HEK293 (cell line): ENCODE measurements at regions not wholly inside any gene's neighbourhood (a gene's known extent, or its start where the extent isn't known, plus 50 kb on each side); places are given as distances from the start of the nearest gene placed in this dataset.

Experiments
- CTCF ChIA-PET: fragments of 350-600 bp; formaldehyde crosslinking; extraction: SDS; loops from one replicate; lab custom pipeline; 2021; ENCODE audit warnings: antibody characterized with exemption; lab: Yijun Ruan, JAX
- POLR2A ChIA-PET: fragments of 300-600 bp; formaldehyde crosslinking; extraction: SDS; loops from one replicate; lab custom pipeline; 2020; ENCODE audit warnings: antibody characterized with exemption, inconsistent platforms; lab: Yijun Ruan, JAX
- H3K27ac ChIP-seq: fragments of 200-500 bp; sonication (Bioruptor generic); 2 replicates; pipeline ENCODE4 v1.5.1; 2014; ENCODE audit warnings: low read depth, low read length, control low read depth, inconsistent platforms; ENCODE audit errors: extremely low read depth
- H3K36me3 ChIP-seq, 2 experiments: fragments of 200-500 bp in 1 of 2; sonication (Bioruptor generic) in 1 of 2; 1 replicate in 1 of 2; 2 replicates in 1 of 2; pipeline ENCODE4 v1.5.1; 2014 to 2017; ENCODE audit warnings: inconsistent platforms in 2 of 2, low read length in 2 of 2; ENCODE audit not compliant: control insufficient read depth in 2 of 2, insufficient read depth in 1 of 2
- H3K4me1 ChIP-seq: fragments of 200-500 bp; sonication (Bioruptor generic); 2 replicates; pipeline ENCODE4 v1.5.1; 2014; ENCODE audit warnings: mild to moderate bottlenecking, low read length, inconsistent platforms; ENCODE audit not compliant: control insufficient read depth, insufficient read depth
- H3K4me3 ChIP-seq: 2 replicates; pipeline ENCODE4 v1.5.1; 2011; ENCODE audit warnings: low read depth, mild to moderate bottlenecking, control low read depth, low read length, moderate library complexity
- H3K9me3 ChIP-seq: fragments of 200-500 bp; sonication (Bioruptor generic); 2 replicates; pipeline ENCODE4 v1.5.1; 2014; ENCODE audit warnings: low read depth, low read length, inconsistent platforms; ENCODE audit not compliant: control insufficient read depth, insufficient read depth
- BCL11A ChIP-seq: fragments of 450-650 bp; formaldehyde crosslinking; IDR thresholded peaks from 2 replicates; pipeline ENCODE4 v1.5.1; 2016; ENCODE audit warnings: low read depth, missing biosample characterization, missing genetic modification characterization
- FEZF1 ChIP-seq: fragments of 450-650 bp; formaldehyde crosslinking; IDR thresholded peaks from 2 replicates; pipeline ENCODE4 v1.5.1; 2016; ENCODE audit warnings: missing biosample characterization, missing genetic modification characterization
- IKZF3 ChIP-seq: fragments of 450-650 bp; IDR thresholded peaks from 2 replicates; pipeline ENCODE4 v1.5.0; 2018; ENCODE audit warnings: missing biosample characterization, mild to moderate bottlenecking, missing genetic modification characterization, moderate library complexity
- MEIS1 ChIP-seq: sonication (generic); formaldehyde crosslinking; IDR thresholded peaks from 2 replicates; pipeline ENCODE4 v1.8.1; 2022; ENCODE audit warnings: missing genetic modification reagents, mild to moderate bottlenecking, borderline replicate concordance
- PRDM1 ChIP-seq: fragments of 450-650 bp; formaldehyde crosslinking; IDR thresholded peaks from 2 replicates; pipeline ENCODE4; 2016; ENCODE audit warnings: missing biosample characterization, missing genetic modification characterization
- SCRT2 ChIP-seq: fragments of 450-650 bp; formaldehyde crosslinking; IDR thresholded peaks from 2 replicates; pipeline ENCODE4 v1.5.1; 2016; ENCODE audit warnings: missing biosample characterization, missing genetic modification characterization
- SETDB1 ChIP-seq: IDR thresholded peaks from one replicate; pipeline ENCODE4 v1.6.1; 2017; ENCODE audit warnings: mild to moderate bottlenecking, low read length, moderate library complexity, mixed read lengths; ENCODE audit not compliant: insufficient read length
- SP7 ChIP-seq: fragments of 450-650 bp; formaldehyde crosslinking; IDR thresholded peaks from 2 replicates; pipeline ENCODE4 v1.5.1; 2016; ENCODE audit warnings: missing biosample characterization, missing genetic modification characterization
- ZFP3 ChIP-seq: fragments of 450-650 bp; formaldehyde crosslinking; IDR thresholded peaks from 2 replicates; pipeline ENCODE4 v1.5.1; 2016; ENCODE audit warnings: low read depth, missing biosample characterization, missing genetic modification characterization
- ZNF132 ChIP-seq: fragments of 450-650 bp; formaldehyde crosslinking; IDR thresholded peaks from 2 replicates; pipeline ENCODE4 v1.5.1; 2017; ENCODE audit warnings: missing biosample characterization, missing genetic modification characterization, borderline replicate concordance
- ZNF169 ChIP-seq: fragments of 450-650 bp; formaldehyde crosslinking; IDR thresholded peaks from 2 replicates; pipeline ENCODE4 v1.5.1; 2016; ENCODE audit warnings: missing biosample characterization, missing genetic modification characterization
- ZNF23 ChIP-seq: fragments of 450-650 bp; formaldehyde crosslinking; IDR thresholded peaks from 2 replicates; pipeline ENCODE4 v1.5.1; 2016; ENCODE audit warnings: missing biosample characterization, missing genetic modification characterization, borderline replicate concordance
- ZNF335 ChIP-seq: fragments of 450-650 bp; formaldehyde crosslinking; conservative IDR thresholded peaks from 2 replicates; pipeline ENCODE4 v1.5.1; 2016; ENCODE audit warnings: missing biosample characterization, missing genetic modification characterization
- ZNF350 ChIP-seq: fragments of 450-650 bp; formaldehyde crosslinking; IDR thresholded peaks from 2 replicates; pipeline ENCODE4 v1.5.0; 2017; ENCODE audit warnings: missing biosample characterization, mild to moderate bottlenecking, missing genetic modification characterization
- ZNF354C ChIP-seq: fragments of 450-650 bp; formaldehyde crosslinking; IDR thresholded peaks from 2 replicates; pipeline ENCODE4 v1.5.1; 2016; ENCODE audit warnings: missing biosample characterization, missing genetic modification characterization, low read depth, borderline replicate concordance
- ZNF404 ChIP-seq: fragments of 450-650 bp; formaldehyde crosslinking; IDR thresholded peaks from 2 replicates; pipeline ENCODE4 v1.5.1; 2017; ENCODE audit warnings: missing biosample characterization, missing genetic modification characterization
- ZNF555 ChIP-seq: fragments of 450-650 bp; formaldehyde crosslinking; conservative IDR thresholded peaks from 2 replicates; pipeline ENCODE4 v1.5.1; 2017; ENCODE audit warnings: missing biosample characterization, mild to moderate bottlenecking, missing genetic modification characterization, inconsistent platforms
- ZSCAN16 ChIP-seq: fragments of 450-650 bp; formaldehyde crosslinking; IDR thresholded peaks from 2 replicates; pipeline ENCODE4 v1.5.1; 2016; ENCODE audit warnings: missing biosample characterization, missing genetic modification characterization
- ZSCAN30 ChIP-seq: fragments of 450-650 bp; IDR thresholded peaks from 2 replicates; pipeline ENCODE4 v1.5.1; 2018; ENCODE audit warnings: missing biosample characterization, mild to moderate bottlenecking, missing genetic modification characterization, moderate library complexity
- TF ChIP-seq, protein P1 (sequence below): fragments of 450-650 bp; formaldehyde crosslinking; IDR thresholded peaks from 2 replicates; pipeline ENCODE4 v1.5.1; 2017; ENCODE audit warnings: missing biosample characterization, missing genetic modification characterization
- TF ChIP-seq, protein P2 (sequence below): IDR thresholded peaks from 2 replicates; pipeline ENCODE4 v1.6.1; 2011; ENCODE audit warnings: mild to moderate bottlenecking, low read depth, low read length, borderline replicate concordance
- TF ChIP-seq, protein P3 (sequence below): fragments of 450-650 bp; formaldehyde crosslinking; IDR thresholded peaks from 2 replicates; pipeline ENCODE4 v1.5.1; 2017; ENCODE audit warnings: missing biosample characterization, missing genetic modification characterization

DNA sequence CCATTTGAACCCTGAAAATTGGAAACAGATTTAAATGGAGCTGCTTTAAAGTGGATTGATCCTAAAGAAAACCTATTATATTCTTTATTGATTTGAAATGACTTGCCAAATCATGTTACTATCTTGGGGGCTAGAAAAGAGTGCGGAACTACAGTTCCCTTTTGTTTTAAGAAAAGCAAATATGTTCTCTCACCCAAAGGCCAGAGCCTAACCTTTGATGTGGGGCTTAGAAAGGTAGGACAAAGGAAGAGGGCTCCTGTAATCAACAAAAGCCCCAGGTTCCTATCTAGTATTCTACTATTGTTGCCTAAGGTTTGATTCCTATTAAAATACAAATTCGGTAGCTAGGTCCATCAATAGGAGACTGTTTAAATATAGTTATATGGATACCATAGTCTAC, 100.8 kb upstream of the BEND6 start (continued):
- TF ChIP-seq ZNF169 (tag by site-specific recombination): no peak
- TF ChIP-seq, all 188 proteins: peak for 0

DNA sequence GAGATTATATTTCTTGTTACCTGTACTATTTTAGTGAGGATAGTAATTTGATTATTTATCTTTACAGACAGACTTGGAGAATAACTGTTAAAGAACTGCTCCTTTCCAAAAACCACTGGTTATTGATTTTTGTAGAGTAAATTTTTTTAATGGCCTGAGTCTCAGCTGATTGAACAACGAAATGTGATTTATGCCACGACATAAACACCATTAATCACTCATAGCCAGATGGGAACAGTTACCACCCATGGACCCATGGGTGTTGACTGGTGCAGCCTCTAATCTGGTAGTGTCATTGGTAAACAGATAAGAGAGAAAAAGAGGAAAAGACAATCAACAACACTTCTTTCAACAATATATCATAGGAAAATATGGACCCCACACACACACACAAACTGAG, 101.4 kb upstream of the BEND6 start:
- Histone ChIP-seq H3K4me1 (peaks cover 18% of the 10 kb centered on the region), H3K36me3 (no peaks in the 10 kb centered on the region), H3K27ac (no peak overlapping the region), H3K9me3 (no peaks in the 10 kb centered on the region), H3K4me3 (no peak overlapping the region)
- TF ChIP-seq SP7 (tag by site-specific recombination) (peak; percentile 11; the same call in 1 of the 2 replicates), IKZF3 (tag by site-specific recombination) (no peak), ZNF23 (tag by site-specific recombination) (no peak), ZNF555 (tag by site-specific recombination) (no peak), SETDB1 (no peak), FEZF1 (tag by site-specific recombination) (peak; percentile 24; the same call in 1 of the 2 replicates)
- TF ChIP-seq, protein P1, sequence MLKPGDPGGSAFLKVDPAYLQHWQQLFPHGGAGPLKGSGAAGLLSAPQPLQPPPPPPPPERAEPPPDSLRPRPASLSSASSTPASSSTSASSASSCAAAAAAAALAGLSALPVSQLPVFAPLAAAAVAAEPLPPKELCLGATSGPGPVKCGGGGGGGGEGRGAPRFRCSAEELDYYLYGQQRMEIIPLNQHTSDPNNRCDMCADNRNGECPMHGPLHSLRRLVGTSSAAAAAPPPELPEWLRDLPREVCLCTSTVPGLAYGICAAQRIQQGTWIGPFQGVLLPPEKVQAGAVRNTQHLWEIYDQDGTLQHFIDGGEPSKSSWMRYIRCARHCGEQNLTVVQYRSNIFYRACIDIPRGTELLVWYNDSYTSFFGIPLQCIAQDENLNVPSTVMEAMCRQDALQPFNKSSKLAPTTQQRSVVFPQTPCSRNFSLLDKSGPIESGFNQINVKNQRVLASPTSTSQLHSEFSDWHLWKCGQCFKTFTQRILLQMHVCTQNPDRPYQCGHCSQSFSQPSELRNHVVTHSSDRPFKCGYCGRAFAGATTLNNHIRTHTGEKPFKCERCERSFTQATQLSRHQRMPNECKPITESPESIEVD (tag by site-specific recombination): 0 out of 2 replicates have a peak, but pooled peaks have one; percentile 5
- ChIA-PET CTCF (interaction anchor here (0.5 to 6.0 kb wide), 12 partner anchors 9 to 441 kb away, joined by 3 to 111 read pairs (median 6); no protein-coding TSS in a partner anchor), POLR2A (no interaction called here)

DNA sequence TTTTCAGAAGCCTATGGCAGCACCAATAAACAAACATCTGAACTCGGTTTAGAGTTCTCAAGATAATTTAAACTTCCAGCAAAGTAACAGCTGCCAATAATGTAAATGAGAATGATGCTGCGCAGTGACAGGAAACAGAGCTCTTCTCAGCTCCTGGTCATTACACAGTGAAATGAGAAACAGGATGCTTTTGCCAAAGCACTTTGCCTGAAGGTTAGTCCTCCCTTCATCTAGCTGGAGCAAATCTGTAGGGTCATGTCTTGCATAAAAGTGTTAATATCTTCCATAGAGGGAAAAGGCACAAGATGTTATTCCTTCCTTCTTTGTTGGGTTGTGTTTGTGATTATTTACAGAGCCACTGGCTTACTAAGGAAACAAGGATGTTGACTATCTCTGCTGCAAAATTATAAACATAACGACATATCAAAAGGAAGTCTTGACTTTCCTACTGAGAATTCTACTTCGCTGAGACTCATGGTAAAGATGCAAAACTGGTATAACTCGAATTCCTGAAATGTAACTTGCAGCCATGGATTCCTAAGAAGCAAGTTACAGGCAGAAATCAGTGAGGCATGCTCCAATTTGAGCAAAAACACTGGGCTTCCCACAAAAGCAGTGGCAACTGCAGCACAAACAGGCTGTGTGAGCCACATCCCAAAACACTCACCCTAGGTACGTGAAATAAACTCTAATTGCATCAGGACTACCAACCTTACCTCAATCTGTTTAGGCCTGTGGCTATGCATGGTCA, 102.5 kb upstream of the BEND6 start:
- H3K4me3 ChIP-seq: no peak overlapping the region
- no peaks in the 10 kb centered on the region for H3K36me3 ChIP-seq
- peaks cover 18% of the 10 kb centered on the region for H3K4me1 ChIP-seq
- POLR2A ChIA-PET: no interaction called here
- H3K27ac ChIP-seq: no peak overlapping the region
- TF ChIP-seq, protein P2, sequence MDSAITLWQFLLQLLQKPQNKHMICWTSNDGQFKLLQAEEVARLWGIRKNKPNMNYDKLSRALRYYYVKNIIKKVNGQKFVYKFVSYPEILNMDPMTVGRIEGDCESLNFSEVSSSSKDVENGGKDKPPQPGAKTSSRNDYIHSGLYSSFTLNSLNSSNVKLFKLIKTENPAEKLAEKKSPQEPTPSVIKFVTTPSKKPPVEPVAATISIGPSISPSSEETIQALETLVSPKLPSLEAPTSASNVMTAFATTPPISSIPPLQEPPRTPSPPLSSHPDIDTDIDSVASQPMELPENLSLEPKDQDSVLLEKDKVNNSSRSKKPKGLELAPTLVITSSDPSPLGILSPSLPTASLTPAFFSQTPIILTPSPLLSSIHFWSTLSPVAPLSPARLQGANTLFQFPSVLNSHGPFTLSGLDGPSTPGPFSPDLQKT: no peak
- TF ChIP-seq ZNF169 (tag by site-specific recombination) (no peak), ZSCAN16 (tag by site-specific recombination) (no peak), ZNF350 (no peak), ZSCAN30 (tag by site-specific recombination) (no peak), ZNF335 (tag by site-specific recombination) (no peak), IKZF3 (tag by site-specific recombination) (no peak), ZFP3 (tag by site-specific recombination) (no peak), ZNF132 (no peak), PRDM1 (no peak), ZNF404 (tag by site-specific recombination) (no peak), ZNF354C (tag by site-specific recombination) (no peak), SCRT2 (tag by site-specific recombination) (no peak), BCL11A (no peak), MEIS1 (CRISPR knock-in tag) (no peak)
- TF ChIP-seq, protein P3, sequence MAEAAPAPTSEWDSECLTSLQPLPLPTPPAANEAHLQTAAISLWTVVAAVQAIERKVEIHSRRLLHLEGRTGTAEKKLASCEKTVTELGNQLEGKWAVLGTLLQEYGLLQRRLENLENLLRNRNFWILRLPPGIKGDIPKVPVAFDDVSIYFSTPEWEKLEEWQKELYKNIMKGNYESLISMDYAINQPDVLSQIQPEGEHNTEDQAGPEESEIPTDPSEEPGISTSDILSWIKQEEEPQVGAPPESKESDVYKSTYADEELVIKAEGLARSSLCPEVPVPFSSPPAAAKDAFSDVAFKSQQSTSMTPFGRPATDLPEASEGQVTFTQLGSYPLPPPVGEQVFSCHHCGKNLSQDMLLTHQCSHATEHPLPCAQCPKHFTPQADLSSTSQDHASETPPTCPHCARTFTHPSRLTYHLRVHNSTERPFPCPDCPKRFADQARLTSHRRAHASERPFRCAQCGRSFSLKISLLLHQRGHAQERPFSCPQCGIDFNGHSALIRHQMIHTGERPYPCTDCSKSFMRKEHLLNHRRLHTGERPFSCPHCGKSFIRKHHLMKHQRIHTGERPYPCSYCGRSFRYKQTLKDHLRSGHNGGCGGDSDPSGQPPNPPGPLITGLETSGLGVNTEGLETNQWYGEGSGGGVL (tag by site-specific recombination): no peak
- CTCF ChIA-PET: interaction anchor here (0.6 to 6.0 kb wide), 22 partner anchors 8 to 496 kb away, joined by 3 to 111 read pairs (median 6); partner anchors contain the start of gene DST
- H3K9me3 ChIP-seq: no peaks in the 10 kb centered on the region
